IMR-90 (cell line): ENCODE measurements at regions not wholly inside any gene's neighbourhood (a gene's known extent, or its start where the extent isn't known, plus 50 kb on each side); places are given as distances from the start of the nearest gene placed in this dataset.

Experiments used
- BHLHE40 ChIP-seq: fragments of 150-350 bp; IDR thresholded peaks from 2 replicates; pipeline ENCODE4 v1.6.1; 2016; ENCODE audit warnings: mild to moderate bottlenecking, low read depth, low read length
- CTCF ChIP-seq: conservative IDR thresholded peaks from 2 replicates; pipeline ENCODE4 v1.5.1; 2012; ENCODE audit warnings: mild to moderate bottlenecking, low read depth, low read length, improper control_type of control experiment
- FOS ChIP-seq: fragments of 150-350 bp; IDR thresholded peaks from 2 replicates; pipeline ENCODE4 v1.6.1; 2016; ENCODE audit warnings: low read depth, low read length
- MAFK ChIP-seq: IDR thresholded peaks from 2 replicates; pipeline ENCODE4 v1.6.1; 2012; ENCODE audit warnings: low read depth, low read length, improper control_type of control experiment
- MAZ ChIP-seq: IDR thresholded peaks from 2 replicates; pipeline ENCODE4 v1.6.1; 2012; ENCODE audit warnings: low read depth, mild to moderate bottlenecking, low read length, improper control_type of control experiment, moderate library complexity, borderline replicate concordance
- POLR2A ChIP-seq: IDR thresholded peaks from 2 replicates; pipeline ENCODE4 v1.6.1; 2012; ENCODE audit warnings: mild to moderate bottlenecking, low read depth, low read length
- RAD21 ChIP-seq: IDR thresholded peaks from 2 replicates; pipeline ENCODE4 v1.6.1; 2012; ENCODE audit warnings: low read length, improper control_type of control experiment
- TF ChIP-seq, protein P1 (sequence below): fragments of 150-350 bp; IDR thresholded peaks from 2 replicates; pipeline ENCODE4 v1.6.1; 2017; ENCODE audit warnings: mild to moderate bottlenecking, antibody characterized with exemption, low read length, low read depth

DNA sequence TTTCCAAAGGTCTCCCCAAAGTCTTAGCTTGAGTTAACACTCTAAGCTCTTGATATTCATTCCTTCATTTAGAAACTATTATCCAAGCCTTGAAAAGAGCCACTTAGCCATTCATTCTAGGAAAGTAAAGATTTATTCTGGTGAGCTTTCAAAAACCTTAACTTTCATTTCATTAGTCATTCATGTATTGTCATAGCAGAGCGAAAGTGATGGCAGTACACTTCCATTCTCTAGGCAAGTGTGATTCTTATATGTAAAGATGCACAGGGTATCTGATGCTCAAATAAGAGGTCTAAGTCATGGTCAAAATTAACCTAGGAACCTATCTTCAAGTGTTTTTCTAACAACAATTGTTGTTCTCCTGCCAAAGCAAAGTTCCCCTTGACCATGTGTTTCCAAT, 553.0 kb upstream of the FANCL start:
- no peak for TF ChIP-seq CTCF
- TF ChIP-seq BHLHE40 = no peak
- TF ChIP-seq, protein P1, sequence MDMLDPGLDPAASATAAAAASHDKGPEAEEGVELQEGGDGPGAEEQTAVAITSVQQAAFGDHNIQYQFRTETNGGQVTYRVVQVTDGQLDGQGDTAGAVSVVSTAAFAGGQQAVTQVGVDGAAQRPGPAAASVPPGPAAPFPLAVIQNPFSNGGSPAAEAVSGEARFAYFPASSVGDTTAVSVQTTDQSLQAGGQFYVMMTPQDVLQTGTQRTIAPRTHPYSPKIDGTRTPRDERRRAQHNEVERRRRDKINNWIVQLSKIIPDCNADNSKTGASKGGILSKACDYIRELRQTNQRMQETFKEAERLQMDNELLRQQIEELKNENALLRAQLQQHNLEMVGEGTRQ = no peak
- no peak for TF ChIP-seq POLR2A
- TF ChIP-seq RAD21 = no peak
- TF ChIP-seq FOS = no peak
- TF ChIP-seq MAZ = no peak
- TF ChIP-seq MAFK = no peak
